Skeletal muscle satellite cell (primary cell): ENCODE measurements at regions not wholly inside any gene's neighbourhood (a gene's known extent, or its start where the extent isn't known, plus 50 kb on each side); places are given as distances from the start of the nearest gene placed in this dataset.

Experiments used
- H3K27me3 ChIP-seq: 2 replicates; pipeline ENCODE4 v1.7.0; 2013; ENCODE audit warnings: low read length; ENCODE audit not compliant: control insufficient read depth, insufficient read depth
- H3K36me3 ChIP-seq: 2 replicates; pipeline ENCODE4 v1.7.0; 2013; ENCODE audit warnings: mild to moderate bottlenecking, control low read depth, low read length; ENCODE audit not compliant: insufficient read depth
- H3K4me1 ChIP-seq: 2 replicates; pipeline ENCODE4 v1.7.0; 2013; ENCODE audit warnings: low read length; ENCODE audit not compliant: control insufficient read depth, insufficient read depth
- H3K4me2 ChIP-seq: 2 replicates; pipeline ENCODE4 v1.7.0; 2013; ENCODE audit warnings: mild to moderate bottlenecking, low read length
- H3K4me3 ChIP-seq: 2 replicates; pipeline ENCODE4 v1.7.0; 2013; ENCODE audit warnings: low read length
- H3K9ac ChIP-seq: 2 replicates; pipeline ENCODE4 v1.7.0; 2013; ENCODE audit warnings: mild to moderate bottlenecking, low read depth, low read length, moderate library complexity
- H3K9me3 ChIP-seq: replicated peaks from 2 replicates; pipeline ENCODE4 v1.7.0; 2013; ENCODE audit warnings: mild to moderate bottlenecking, control low read depth, low read length

DNA sequence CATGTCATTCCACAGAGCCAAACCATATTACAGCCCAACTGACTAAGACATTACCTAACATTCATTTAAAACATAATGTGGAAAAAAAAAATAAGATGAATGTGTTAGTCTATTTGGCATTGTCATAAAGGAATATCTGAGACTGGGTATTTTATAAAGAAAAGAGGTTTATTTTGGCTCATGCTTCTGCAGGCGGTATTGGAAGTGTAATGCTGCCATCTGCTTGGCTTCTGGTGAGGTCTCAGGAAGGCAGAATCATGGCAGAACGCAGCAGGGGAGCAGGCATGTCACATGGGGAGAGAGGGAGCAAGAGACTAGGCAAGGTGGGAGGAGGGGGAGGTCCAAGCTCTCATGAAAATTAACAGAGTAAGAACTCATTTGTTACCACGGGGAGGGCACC, 504.8 kb upstream of the LRATD1 start:
- Histone ChIP-seq H3K4me1 (no peaks in the 10 kb centered on the region), H3K9me3 (no peaks in the 10 kb centered on the region), H3K27me3 (no peaks in the 10 kb centered on the region), H3K36me3 (no peaks in the 10 kb centered on the region), H3K9ac (no peak overlapping the region), H3K4me3 (no peak overlapping the region), H3K4me2 (no peak overlapping the region)

DNA sequence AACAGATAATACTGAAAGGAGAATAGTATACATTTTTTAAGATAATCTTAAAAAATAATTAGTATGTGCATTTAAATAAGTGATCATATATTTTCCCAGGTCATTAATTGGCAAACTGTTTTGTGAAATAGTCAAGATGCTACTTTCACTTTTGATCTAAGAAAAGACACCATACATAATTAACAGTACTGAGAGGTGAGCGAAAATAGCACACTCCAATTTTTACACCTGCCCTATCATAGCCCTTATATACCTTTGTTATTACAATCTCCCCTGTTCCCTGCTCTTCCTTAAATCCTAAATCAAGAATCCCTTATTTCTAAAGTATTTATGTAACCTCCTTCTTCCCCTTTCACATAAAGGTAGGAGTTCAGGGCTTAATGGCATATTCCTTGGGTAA, 500.1 kb upstream of the LRATD1 start:
- Histone ChIP-seq H3K4me1 (no peaks in the 10 kb centered on the region), H3K4me2 (no peak overlapping the region), H3K27me3 (no peaks in the 10 kb centered on the region), H3K4me3 (no peak overlapping the region), H3K36me3 (no peaks in the 10 kb centered on the region), H3K9me3 (no peaks in the 10 kb centered on the region), H3K9ac (no peak overlapping the region)

DNA sequence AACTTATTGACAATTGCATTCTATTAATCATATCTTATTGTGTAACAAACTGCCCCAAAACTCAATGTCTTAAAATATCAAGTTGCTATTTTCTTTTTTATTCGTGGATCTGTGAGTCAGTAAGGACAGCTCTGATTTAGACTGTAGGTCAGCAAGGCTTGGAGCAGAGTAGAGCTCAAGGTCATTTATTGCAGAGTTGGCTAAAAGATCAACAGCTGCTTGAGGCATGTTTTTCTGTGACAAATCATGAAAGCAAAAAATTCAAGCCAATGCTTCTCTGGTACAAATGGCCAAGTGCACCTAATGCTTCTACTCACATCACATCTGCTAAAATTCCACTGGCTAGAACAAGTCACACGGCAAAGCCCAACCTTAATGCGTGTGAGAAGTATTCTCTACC, 497.7 kb upstream of the LRATD1 start:
- no peak overlapping the region for H3K9ac ChIP-seq
- H3K4me2 ChIP-seq, result no peak overlapping the region
- no peaks in the 10 kb centered on the region for H3K4me1 ChIP-seq
- H3K27me3 ChIP-seq, result no peaks in the 10 kb centered on the region
- H3K9me3 ChIP-seq, result no peaks in the 10 kb centered on the region
- no peaks in the 10 kb centered on the region for H3K36me3 ChIP-seq
- no peak overlapping the region for H3K4me3 ChIP-seq

DNA sequence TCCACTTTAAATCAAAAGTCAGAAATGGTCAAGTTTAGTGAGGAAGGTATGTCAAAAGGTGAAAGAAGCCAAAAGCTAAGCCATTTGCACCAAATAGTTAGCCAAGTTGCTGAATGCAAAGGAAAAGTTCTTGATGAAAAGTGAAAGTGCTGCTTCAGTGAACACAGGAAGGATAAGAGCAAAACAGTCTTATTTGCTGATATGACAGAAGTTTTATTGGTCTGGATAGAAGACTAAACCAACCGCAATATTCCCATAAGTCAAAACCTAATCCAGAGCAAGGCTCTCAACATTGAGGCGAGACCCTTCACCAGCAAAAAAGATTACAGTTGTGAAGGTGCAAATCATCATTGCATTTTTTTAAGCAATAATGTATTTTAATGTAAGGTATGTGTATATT, 496.5 kb upstream of the LRATD1 start:
- Histone ChIP-seq H3K4me3 (no peak overlapping the region), H3K27me3 (no peaks in the 10 kb centered on the region)

DNA sequence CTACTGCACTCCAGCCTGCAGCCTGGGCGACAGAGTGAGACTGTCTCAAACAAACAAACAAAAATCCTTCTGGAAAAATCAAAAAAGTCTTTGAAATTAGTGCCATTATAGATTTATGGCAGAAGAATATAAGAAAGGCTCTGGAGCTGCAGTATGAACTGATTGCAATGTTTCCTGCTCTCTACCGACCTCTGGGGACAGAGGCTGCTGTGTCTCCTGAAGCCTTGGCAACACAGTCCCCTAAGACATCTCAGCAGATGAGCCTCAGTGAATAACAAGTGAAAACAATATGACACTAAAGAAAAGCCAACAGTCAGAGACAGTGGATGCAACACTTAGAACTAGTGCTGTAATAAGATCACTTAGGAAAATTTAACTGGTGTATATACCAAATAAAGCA, 494.9 kb upstream of the LRATD1 start:
- Histone ChIP-seq H3K36me3 (no peaks in the 10 kb centered on the region), H3K4me1 (no peaks in the 10 kb centered on the region), H3K4me2 (no peak overlapping the region), H3K9ac (no peak overlapping the region), H3K9me3 (no peaks in the 10 kb centered on the region), H3K4me3 (no peak overlapping the region), H3K27me3 (no peaks in the 10 kb centered on the region)

More for the DNA sequence above, 496.5 kb upstream of the LRATD1 start:
- Histone ChIP-seq H3K4me1 (no peaks in the 10 kb centered on the region), H3K36me3 (no peaks in the 10 kb centered on the region), H3K9me3 (no peaks in the 10 kb centered on the region), H3K4me2 (no peak overlapping the region), H3K9ac (no peak overlapping the region)

DNA sequence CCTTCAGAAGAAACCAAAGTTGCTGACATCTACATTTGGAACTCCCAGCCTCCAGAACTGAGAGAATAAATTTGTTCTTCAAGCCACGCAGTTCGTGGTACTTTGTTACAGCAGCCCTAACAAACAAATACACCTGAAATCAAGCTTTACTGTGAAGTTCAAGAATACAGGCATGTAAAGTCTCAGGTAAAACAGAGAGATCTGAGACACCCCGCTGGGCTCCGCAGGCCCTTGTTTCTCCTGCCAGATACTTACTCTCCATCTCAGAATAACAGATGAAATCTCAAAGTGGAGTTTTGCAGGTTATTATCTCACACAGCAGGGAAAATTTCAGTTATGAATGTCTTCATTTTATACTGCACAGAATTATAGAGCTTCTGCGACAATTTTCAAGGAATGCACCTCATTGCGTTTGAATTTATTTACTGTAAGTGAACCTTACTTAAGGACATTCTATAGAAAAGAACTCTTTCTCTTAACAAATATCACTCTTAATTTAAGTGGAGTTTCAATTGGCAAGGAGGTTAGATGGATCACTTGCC, 492.4 kb upstream of the LRATD1 start:
- Histone ChIP-seq H3K4me3 (no peak overlapping the region), H3K27me3 (no peaks in the 10 kb centered on the region), H3K4me2 (no peak overlapping the region), H3K4me1 (no peaks in the 10 kb centered on the region), H3K36me3 (no peaks in the 10 kb centered on the region), H3K9me3 (no peaks in the 10 kb centered on the region), H3K9ac (no peak overlapping the region)

DNA sequence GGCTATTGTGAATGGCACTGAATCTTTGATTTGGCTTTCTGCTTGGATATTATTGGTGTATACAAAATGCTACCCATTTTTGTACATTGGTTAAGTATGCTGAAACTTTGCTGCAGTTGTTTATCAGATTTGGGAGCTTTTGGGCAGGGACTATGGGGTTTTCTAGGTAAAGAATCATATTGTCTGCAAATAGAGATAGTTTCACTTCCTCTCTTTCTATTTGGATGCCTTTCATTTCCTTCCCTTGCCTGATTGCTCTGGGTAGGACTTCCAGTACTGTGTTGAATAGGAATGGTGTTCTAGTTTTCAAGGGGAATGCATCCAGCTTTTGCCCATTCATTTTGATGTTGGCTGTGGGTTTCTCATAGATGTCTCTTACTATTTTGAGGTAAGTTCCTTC, 489.1 kb upstream of the LRATD1 start:
- Histone ChIP-seq H3K9ac (no peak overlapping the region), H3K9me3 (no peaks in the 10 kb centered on the region), H3K4me1 (peaks cover 4% of the 10 kb centered on the region), H3K27me3 (no peaks in the 10 kb centered on the region), H3K36me3 (no peaks in the 10 kb centered on the region), H3K4me2 (no peak overlapping the region), H3K4me3 (no peak overlapping the region)

DNA sequence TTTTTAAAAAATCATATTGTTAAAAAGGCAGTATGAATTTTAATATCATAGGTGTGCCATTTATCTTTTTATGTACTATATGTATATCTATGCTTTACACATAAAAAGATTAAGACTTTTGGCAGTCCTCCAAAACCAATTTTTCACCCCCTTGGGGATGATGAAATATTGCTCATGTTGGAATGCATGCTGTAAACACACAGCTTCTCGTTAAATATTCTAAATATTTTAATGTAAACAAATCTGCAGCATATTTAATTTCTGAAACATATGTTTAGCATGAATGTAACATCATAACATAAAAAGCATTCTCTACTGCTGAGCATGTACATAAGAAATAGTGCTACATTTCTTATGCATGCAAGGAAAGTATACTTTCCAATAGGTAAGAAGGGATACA, 484.3 kb upstream of the LRATD1 start:
- H3K4me1 ChIP-seq, result peaks cover 8% of the 10 kb centered on the region
- H3K36me3 ChIP-seq, result no peaks in the 10 kb centered on the region

DNA sequence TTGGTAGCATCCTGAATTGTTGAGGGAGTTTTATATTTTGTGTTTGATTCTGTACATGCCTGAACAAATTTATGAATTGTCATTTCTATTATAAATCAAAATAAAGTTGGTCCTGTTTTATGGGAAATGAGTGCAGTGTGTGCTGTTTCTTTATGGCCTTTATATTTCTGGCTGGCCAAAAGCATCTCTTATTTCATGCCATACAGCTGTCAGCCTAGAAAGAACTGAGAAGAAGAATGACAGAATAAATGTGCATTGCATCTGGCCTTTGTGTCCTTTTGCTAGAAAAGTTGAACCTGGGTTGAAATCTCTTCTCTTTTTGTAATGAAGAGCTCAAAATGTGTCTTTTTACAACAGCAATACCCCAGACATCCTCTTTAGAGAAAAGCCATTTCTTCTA, 474.7 kb upstream of the LRATD1 start:
- H3K4me3 ChIP-seq, result no peak overlapping the region
- no peaks in the 10 kb centered on the region for H3K9me3 ChIP-seq
- H3K27me3 ChIP-seq, result no peaks in the 10 kb centered on the region
- H3K36me3 ChIP-seq, result no peaks in the 10 kb centered on the region
- H3K4me1 ChIP-seq, result no peaks in the 10 kb centered on the region
- no peak overlapping the region for H3K4me2 ChIP-seq
- H3K9ac ChIP-seq, result no peak overlapping the region

More for the DNA sequence above, 484.3 kb upstream of the LRATD1 start:
- Histone ChIP-seq H3K4me2 (no peak overlapping the region), H3K4me3 (no peak overlapping the region), H3K9ac (no peak overlapping the region), H3K27me3 (no peaks in the 10 kb centered on the region), H3K9me3 (no peaks in the 10 kb centered on the region)

DNA sequence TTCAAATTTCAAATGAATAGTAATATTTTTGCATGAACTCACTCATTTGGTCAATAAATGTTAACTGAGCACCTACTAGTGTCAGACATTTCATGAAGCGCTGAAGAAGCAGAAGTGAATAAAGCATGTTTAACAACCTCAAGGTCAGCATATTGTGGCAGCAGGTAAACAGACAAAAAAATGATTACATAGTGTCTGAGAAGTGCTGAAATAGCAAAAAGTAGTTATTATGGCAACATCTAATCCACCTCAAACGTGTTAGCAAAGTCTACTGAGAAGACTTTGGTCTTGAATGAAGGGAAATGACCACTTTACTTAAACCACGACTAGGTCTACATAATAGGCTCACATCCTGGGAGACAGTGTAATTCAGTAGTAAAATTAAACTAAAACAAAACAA, 452.2 kb upstream of the LRATD1 start:
- no peaks in the 10 kb centered on the region for H3K9me3 ChIP-seq
- H3K4me1 ChIP-seq, result no peaks in the 10 kb centered on the region
- no peak overlapping the region for H3K4me2 ChIP-seq
- no peak overlapping the region for H3K9ac ChIP-seq
- H3K27me3 ChIP-seq, result no peaks in the 10 kb centered on the region
- H3K4me3 ChIP-seq, result no peak overlapping the region
- no peaks in the 10 kb centered on the region for H3K36me3 ChIP-seq

DNA sequence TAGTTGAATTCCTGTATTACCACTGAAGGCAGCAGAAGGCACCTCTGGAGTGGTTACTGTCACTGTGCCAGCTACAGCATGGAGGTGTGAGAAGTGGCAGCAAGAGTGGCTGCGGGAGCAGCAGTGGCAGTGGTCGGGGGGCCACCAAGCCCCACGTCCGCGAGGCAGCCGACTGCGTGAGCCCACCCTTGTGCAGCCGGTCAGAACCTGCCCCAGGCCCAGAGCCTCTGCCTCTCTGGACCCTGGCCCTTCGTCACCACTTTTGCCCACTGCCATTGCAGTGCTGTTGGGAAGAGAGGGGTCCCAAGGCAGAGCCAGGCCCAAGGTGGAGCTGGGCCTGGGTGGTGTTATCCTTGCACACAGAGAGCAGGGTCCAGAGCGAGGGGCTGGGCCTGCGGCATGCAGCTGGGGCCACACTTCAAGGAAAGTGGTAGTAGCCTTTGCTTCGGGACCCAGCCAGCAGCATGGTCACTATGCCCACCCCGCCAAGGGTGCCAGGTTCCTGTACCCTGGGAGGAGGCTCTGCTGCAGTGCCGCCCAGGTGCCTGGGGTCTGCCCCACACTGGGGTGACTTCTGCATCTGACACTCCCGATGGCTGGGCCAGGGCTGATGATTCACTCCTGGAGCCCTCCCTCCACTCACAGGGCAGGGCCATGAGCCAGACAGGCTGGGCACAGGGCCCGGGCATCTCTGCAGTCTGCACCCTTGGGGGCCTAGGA, 450.1 kb upstream of the LRATD1 start:
- Histone ChIP-seq H3K9ac (no peak overlapping the region), H3K36me3 (no peaks in the 10 kb centered on the region), H3K4me3 (no peak overlapping the region), H3K4me1 (no peaks in the 10 kb centered on the region), H3K27me3 (no peaks in the 10 kb centered on the region), H3K4me2 (no peak overlapping the region), H3K9me3 (no peaks in the 10 kb centered on the region)

DNA sequence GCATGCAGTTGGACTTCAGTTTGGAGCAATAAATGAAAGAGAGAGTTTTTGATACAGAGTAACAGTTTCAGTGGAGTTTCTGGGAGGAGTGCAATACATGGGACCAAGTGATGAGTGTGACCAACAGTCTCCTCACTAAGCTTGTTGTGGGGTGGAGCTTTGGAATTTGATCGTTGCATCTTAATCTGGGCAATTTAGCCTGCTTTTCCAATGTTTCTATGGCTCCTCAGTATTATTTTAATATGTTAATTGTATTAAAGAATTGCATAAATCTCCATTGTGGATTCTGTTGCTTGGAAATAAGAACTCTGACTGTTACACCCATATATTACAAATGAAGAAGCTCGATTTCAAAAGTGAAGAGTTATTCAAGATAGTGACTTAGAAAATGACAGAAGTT, 446.6 kb upstream of the LRATD1 start:
- no peaks in the 10 kb centered on the region for H3K36me3 ChIP-seq
- no peak overlapping the region for H3K4me3 ChIP-seq
- H3K9me3 ChIP-seq, result no peaks in the 10 kb centered on the region
- no peak overlapping the region for H3K9ac ChIP-seq
- H3K4me1 ChIP-seq, result peaks cover 16% of the 10 kb centered on the region
- H3K4me2 ChIP-seq, result no peak overlapping the region
- no peaks in the 10 kb centered on the region for H3K27me3 ChIP-seq
